H1 (cell line): ENCODE measurements at regions not wholly inside any gene's neighbourhood (a gene's known extent, or its start where the extent isn't known, plus 50 kb on each side); places are given as distances from the start of the nearest gene placed in this dataset.

Experiments used
- CREB1 ChIP-seq: IDR thresholded peaks from 2 replicates; pipeline ENCODE4 v1.6.1; 2012; ENCODE audit warnings: inconsistent platforms
- EP300 ChIP-seq, 2 experiments: IDR thresholded peaks; 1 replicate in 1 of 2; 2 replicates in 1 of 2; pipeline ENCODE4 v1.6.1; 2011 to 2012; ENCODE audit warnings: low read depth in 2 of 2, low read length in 2 of 2, mild to moderate bottlenecking in 2 of 2, borderline replicate concordance in 1 of 2, inconsistent platforms in 1 of 2, moderate library complexity in 1 of 2
- GABPA ChIP-seq: IDR thresholded peaks from 2 replicates; pipeline ENCODE4 v1.6.1; 2011; ENCODE audit warnings: mild to moderate bottlenecking, low read length, moderate library complexity, borderline replicate concordance; ENCODE audit not compliant: insufficient read depth
- KDM4A ChIP-seq: IDR thresholded peaks from one replicate; pipeline ENCODE4 v1.7.1; 2012; ENCODE audit warnings: low read depth, mild to moderate bottlenecking, moderate library complexity, low read length, inconsistent platforms; ENCODE audit not compliant: severe bottlenecking
- POLR2A ChIP-seq, 2 experiments: IDR thresholded peaks; 1 replicate in 1 of 2; 2 replicates in 1 of 2; pipeline ENCODE4 v1.6.1; 2011; ENCODE audit warnings: low read depth in 2 of 2, low read length in 2 of 2, mild to moderate bottlenecking in 2 of 2; ENCODE audit errors: control extremely low read depth in 1 of 2
- POLR2AphosphoS5 ChIP-seq: IDR thresholded peaks from 2 replicates; pipeline ENCODE4 v1.6.1; 2011; ENCODE audit warnings: low read depth, low read length
- RXRA ChIP-seq: IDR thresholded peaks from 2 replicates; pipeline ENCODE4 v1.6.1; 2011; ENCODE audit warnings: low read depth, mild to moderate bottlenecking, low read length, moderate library complexity; ENCODE audit not compliant: insufficient read depth
- SP1 ChIP-seq: IDR thresholded peaks from 2 replicates; pipeline ENCODE4 v1.6.1; 2011; ENCODE audit warnings: low read depth, low read length
- ZNF274 ChIP-seq: IDR thresholded peaks from 2 replicates; pipeline ENCODE4 v1.7.0; 2012; ENCODE audit warnings: low read length, borderline replicate concordance; ENCODE audit errors: extremely low read depth
- TF ChIP-seq, protein P1 (sequence below), 3 experiments: IDR thresholded peaks; 1 replicate in 2 of 3; 2 replicates in 1 of 3; pipeline versions ENCODE4 v1.5.1 to v1.6.1; 2011; ENCODE audit warnings: low read length in 3 of 3, mild to moderate bottlenecking in 3 of 3, inconsistent platforms in 2 of 3, low read depth in 1 of 3, moderate library complexity in 1 of 3; ENCODE audit not compliant: insufficient read depth in 1 of 3; ENCODE audit errors: control extremely low read depth in 1 of 3
- TF ChIP-seq, protein P2 (sequence below): IDR thresholded peaks from 2 replicates; pipeline ENCODE4 v1.6.1; 2011; ENCODE audit warnings: low read length, improper control_type of control experiment

GRCh38 chr18:53753601-53754000 lies 470.9 kb downstream of the MBD2 start:
- TF ChIP-seq, protein P1, sequence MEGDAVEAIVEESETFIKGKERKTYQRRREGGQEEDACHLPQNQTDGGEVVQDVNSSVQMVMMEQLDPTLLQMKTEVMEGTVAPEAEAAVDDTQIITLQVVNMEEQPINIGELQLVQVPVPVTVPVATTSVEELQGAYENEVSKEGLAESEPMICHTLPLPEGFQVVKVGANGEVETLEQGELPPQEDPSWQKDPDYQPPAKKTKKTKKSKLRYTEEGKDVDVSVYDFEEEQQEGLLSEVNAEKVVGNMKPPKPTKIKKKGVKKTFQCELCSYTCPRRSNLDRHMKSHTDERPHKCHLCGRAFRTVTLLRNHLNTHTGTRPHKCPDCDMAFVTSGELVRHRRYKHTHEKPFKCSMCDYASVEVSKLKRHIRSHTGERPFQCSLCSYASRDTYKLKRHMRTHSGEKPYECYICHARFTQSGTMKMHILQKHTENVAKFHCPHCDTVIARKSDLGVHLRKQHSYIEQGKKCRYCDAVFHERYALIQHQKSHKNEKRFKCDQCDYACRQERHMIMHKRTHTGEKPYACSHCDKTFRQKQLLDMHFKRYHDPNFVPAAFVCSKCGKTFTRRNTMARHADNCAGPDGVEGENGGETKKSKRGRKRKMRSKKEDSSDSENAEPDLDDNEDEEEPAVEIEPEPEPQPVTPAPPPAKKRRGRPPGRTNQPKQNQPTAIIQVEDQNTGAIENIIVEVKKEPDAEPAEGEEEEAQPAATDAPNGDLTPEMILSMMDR (IDR thresholded peaks at IDR 0.05; ENCODE audit: control extremely low read depth in 1 of 3, insufficient read depth in 1 of 3, low read depth in 1 of 3, low read length in 3 of 3): no peak
- TF ChIP-seq, protein P2, sequence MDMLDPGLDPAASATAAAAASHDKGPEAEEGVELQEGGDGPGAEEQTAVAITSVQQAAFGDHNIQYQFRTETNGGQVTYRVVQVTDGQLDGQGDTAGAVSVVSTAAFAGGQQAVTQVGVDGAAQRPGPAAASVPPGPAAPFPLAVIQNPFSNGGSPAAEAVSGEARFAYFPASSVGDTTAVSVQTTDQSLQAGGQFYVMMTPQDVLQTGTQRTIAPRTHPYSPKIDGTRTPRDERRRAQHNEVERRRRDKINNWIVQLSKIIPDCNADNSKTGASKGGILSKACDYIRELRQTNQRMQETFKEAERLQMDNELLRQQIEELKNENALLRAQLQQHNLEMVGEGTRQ: no peak
- TF ChIP-seq GABPA (no peak), POLR2A (IDR thresholded peaks at IDR 0.05; ENCODE audit: control extremely low read depth in 1 of 2, low read depth in 2 of 2, low read length in 2 of 2) (no peak), CREB1 (no peak), POLR2AphosphoS5 (no peak), RXRA (no peak), ZNF274 (no peak), SP1 (no peak), EP300 (IDR thresholded peaks at IDR 0.05; ENCODE audit: borderline replicate concordance in 1 of 2, low read depth in 2 of 2, low read length in 2 of 2) (no peak), KDM4A (no peak)
